Left kidney (tissue), 1 donor: ENCODE measurements at regions not wholly inside any gene's neighbourhood (a gene's known extent, or its start where the extent isn't known, plus 50 kb on each side); places are given as distances from the start of the nearest gene placed in this dataset.
"Not testable (repeated sequence)": the region's sequence is repeated elsewhere in the genome, so short reads cannot be mapped to it uniquely, and the experiment has no call there.

ENCODE experiments used
- DNase-seq: peaks from one replicate; pipeline ENCODE4 v3.0.0-alpha.2; 2013

- not testable (repeated sequence) for DNase-seq
Observed at GRCh38 chr20:30295967-30296366, 961.5 kb upstream of the DEFB115 start.

DNA sequence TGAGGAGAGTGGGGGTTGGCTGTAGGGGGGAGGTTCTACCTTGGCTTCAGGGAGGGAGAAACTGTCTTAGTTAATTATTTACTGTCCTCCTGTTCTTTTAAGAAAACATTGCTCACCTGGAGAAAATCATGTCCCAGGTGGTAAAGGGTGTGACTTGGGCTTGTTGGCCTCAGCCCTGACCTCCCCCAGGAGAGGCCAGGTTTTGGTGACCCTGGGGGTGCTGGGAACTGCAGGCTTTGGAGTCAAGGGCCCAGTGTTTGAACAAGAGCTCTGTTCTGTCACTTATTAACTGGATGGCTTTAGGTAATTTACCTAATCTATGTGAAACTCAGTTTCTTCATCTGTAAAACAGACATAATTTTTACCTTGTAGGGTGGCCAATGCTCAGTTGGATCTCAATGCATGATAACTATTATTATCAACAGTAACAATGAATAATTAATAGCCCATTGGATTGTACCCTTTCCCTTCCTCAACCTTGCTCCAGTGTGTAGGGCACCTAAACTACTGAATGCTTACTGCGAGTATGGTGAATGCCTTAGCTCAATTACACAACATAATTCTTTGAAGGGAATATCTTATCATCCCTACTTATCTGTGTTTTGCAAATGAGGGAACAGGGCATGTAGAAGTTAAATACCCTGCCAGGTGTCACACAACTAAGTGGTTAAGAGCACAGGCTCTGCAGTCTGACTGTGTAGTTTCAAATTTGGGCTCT is 959.4 kb upstream of the DEFB115 start:
- DNase-seq, result not testable (repeated sequence)

DNA sequence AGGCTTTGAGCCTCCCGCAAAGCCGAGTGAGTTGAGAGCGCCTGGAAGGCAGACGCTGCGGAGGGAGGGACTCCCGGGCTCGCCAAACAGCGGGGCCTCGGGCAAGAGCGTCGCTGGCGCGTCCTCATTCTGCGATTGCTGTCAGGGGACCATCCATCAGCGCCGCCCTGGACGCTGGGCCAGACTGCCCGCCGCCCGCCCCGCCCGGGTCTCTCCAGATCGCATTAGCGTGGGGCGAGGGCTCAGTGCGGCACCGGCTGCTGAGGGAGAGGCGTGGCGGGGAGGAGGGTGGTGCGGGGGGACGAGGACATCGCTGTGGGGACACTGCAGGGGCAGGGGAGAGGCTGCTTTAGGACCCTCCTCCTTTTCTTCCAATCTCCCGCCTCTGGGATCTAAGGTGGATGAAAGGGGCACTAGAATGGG is 957.2 kb upstream of the DEFB115 start:
- DNase-seq, result not testable (repeated sequence)

DNA sequence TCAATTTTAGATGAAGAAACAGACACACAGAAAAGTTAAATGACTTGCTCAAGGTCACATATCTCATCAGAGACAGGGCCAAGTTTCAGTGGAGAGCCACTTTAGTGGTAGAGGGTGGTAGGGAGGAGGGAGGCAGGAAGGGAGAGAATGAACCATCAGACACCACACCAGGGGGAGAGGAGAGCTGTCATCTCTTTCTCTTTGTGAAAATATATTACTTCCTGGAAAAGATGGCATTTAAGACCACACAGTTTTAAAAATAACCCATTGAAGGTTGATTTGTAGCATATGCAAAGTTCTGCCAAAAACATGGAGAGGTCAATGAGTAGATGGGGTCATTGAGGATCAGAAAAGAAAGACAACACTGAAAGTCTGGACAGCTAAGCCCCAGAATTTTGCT is 954.7 kb upstream of the DEFB115 start:
- DNase-seq, result not testable (repeated sequence)

GRCh38 chr20:30309938-30310337 is 947.5 kb upstream of the DEFB115 start:
- DNase-seq, result not testable (repeated sequence)

DNA sequence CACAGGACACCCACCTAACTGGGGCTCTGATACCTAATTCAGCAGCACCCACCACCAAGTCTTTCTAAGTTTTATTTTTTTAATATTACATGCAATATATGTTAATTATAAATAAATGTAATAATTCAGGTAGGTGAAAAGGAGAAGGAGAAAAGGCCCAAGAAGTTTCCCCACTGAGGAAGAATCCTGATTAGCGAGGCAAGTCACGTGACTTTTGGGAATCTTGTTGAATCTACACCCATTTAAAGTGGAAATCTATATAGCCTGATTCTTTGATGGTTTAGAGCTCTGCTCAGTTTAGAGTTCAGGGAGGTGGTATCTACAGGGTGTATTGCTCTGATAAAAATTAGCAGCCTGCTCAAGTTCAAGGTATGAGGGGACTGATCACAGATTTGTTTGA is 947.1 kb upstream of the DEFB115 start:
- not testable (repeated sequence) for DNase-seq

DNA sequence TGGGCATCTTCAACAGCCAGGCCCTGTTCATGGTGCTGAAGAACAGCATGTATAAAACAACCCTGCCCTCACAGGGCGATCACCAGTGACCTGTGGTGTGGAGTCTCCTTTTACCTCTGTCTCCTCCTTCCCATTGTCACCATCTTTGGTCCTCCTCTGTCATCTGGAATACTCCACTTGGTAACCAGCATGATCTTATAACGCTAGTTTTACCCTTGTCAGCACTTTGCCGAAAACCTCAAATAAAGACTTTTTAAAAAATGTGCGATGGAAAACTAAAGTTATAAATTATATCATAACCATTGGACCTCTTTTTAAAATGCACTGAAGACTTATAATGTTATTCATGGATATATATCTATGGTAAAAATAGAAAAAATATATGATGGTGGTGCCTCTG is 945.2 kb upstream of the DEFB115 start:
- not testable (repeated sequence) for DNase-seq

DNA sequence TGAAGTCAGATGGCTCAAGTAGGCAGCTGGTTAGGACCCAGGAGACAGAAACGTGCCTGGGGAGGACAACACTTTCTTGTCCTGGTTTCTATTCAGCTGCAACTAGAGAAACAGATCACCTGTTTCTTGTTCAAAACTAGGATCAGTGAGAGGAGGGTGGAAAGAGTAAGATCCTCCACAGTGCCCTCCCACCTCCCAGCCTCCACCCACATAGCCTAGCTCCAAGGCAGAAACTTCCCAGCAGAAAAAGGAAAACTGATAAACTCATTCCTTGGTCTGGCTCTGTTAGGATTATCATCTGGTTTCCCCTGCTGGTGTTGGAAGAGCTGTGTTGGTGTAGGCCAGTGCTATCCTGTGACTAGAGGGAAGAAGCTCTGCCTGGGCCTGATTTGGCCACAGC is 943.8 kb upstream of the DEFB115 start:
- not testable (repeated sequence) for DNase-seq

DNA sequence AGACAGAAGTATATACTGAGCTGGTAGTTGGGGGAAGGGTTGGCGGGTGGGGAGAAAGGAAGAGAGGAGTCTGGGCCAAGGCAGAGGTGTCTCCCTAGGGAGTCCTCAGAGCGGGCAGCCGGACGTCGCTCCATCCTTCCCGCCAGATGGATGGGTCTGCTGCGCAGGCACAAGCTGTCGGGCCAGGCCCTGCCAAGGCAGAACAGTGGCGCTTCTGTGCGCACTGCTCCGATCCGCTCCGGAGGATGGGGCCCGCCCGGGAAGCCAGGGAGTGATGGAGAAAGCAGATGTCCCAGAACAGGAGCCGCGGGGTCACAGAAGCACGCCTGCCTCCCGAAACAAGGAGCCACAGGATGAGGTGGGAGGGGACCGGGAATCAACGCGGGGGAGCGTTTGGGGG is 941.4 kb upstream of the DEFB115 start:
- not testable (repeated sequence) for DNase-seq

- DNase-seq, result not testable (repeated sequence)
Observed at GRCh38 chr20:30316532-30317299, 940.7 kb upstream of the DEFB115 start.

DNA sequence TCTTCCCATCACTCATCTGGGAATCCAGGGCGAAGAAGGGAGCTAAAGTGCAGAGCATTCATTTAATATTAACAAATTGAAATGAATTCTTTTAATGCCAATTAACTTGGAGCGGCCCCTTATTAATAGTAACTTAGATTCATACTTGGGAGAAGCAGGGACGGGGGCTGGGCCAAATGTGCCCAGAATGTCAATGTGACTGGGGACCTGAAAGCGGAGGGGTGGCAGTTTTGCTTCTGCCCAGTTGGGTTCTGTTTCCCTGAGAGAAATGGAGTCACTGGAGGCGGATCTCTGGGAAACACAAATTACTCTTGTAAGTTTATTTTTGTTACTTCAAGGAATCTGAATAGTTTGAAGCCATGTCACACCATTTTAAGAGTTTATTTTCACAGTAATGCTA is 923.7 kb upstream of the DEFB115 start:
- not testable (repeated sequence) for DNase-seq

- not testable (repeated sequence) for DNase-seq
Observed at GRCh38 chr20:30337556-30337955, 919.9 kb upstream of the DEFB115 start.

GRCh38 chr20:30348932-30349331 is 908.5 kb upstream of the DEFB115 start:
- DNase-seq, result not testable (repeated sequence)

- DNase-seq, result not testable (repeated sequence)
Observed at GRCh38 chr20:30356854-30357467, 900.5 kb upstream of the DEFB115 start.

DNA sequence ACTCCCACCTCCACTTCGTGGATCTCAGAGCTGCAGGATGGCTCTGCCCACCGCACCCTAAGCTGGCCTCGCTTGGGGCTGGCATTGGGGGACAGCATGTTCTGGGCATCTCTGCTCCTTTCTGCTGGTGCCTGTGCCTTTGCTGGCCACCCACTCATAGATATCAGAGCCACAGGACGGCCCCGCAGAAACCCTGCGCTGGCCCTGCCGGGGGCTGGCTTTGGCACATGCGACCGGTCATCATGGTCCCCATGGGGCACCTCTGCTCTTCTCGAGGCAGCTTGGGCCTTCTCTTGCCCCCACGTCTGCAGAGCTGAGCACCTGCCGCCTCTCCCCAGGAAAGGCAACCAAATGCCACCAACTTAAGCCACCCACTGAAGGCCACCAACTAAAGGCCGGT is 895.7 kb upstream of the DEFB115 start:
- not testable (repeated sequence) for DNase-seq

GRCh38 chr20:30376430-30376766 is 881.1 kb upstream of the DEFB115 start:
- not testable (repeated sequence) for DNase-seq

- DNase-seq, result peak; percentile 13
Observed at GRCh38 chr20:30376767-30377658, 880.5 kb upstream of the DEFB115 start.

- not testable (repeated sequence) for DNase-seq
Observed at GRCh38 chr20:30378317-30378716, 879.1 kb upstream of the DEFB115 start.

DNA sequence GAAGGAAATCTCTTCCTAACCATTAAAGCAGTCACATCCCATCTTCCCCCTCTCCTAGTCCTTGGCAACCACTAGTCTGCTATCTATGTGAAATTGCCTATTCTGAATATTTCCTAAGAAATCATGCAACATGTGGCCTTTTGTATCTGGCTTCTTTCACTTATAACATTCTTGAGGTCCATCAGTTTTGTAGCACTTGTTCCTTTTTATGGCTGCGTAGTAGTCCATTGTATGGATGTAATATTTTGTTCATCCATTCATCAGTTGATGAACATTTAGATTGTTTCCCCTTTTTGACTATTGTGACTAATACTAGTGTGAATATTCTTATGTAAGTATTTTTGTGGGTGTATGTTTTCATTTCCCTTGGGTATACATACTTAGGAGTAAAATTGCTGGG is 878.7 kb upstream of the DEFB115 start:
- not testable (repeated sequence) for DNase-seq

DNA sequence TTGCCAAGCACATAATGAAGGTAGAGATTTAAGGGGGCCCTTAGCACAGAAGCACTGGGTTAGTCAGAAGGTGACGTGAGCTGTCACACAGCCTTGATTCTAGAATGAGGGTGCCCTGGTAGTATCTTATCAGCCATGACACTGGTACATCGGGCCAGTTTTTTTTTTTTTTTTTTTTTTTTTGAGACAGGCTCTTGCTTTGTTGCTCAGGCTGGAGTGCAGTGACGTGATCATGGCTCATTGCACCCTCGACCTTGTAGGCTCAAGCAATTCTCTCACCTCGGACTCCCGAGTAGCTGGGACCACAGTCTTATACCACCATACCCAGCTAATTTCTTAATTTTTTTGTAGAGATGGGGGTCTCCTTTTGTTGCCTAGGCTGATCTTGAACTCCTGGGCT is 872.6 kb upstream of the DEFB115 start:
- DNase-seq, result not testable (repeated sequence)

- not testable (repeated sequence) for DNase-seq
Observed at GRCh38 chr20:30386099-30386498, 871.4 kb upstream of the DEFB115 start.

DNA sequence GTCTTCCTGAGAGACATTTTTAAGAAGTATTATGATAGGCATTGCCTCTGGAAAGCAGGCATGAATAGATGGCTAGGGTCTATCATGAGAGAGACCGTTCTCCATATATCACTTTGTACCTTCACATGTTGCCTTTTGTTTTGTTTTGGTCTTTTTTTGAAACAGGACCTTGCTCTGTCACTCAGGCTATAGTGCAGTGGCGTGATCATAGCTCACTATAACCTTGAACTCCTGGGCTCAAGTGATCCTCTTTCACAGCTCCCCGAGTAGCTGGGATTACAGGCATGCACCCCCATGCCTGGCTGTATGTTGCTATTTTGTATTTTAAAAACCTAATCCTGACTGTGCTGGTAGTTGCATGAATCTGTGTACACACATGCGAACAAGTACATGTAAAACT is 869.6 kb upstream of the DEFB115 start:
- not testable (repeated sequence) for DNase-seq
